ENCODE measurements at regions not wholly inside any gene's neighbourhood (a gene's known extent, or its start where the extent isn't known, plus 50 kb on each side); places are given as distances from the start of the nearest gene placed in this dataset.

DNA sequence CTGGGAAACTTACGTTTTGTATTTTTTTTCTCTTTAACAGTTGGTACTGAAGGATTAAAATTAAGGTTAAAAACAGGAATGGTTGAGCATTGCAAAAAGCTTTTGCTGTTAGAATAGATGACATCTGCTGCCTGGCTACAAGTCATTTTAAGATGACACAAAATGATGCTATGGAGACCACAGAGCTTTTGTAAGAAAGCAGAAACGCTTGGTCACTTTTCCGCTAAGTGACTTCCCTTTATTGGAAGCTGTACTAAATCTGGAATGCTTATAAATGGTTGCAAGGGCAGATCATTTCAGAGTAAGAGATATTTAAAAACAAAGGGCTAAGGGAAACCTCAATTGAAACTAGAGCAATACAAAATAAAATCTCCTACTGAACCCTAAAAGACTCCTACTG is 544.0 kb downstream of the STK39 start (continued):
- TF ChIP-seq JUN (IDR thresholded peaks at IDR 0.05; ENCODE audit: low read depth, low read length) (no peak), RBBP5 (IDR thresholded peaks at IDR 0.05; ENCODE audit: borderline replicate concordance, low read depth, low read length) (no peak), JUND (IDR thresholded peaks at IDR 0.05; ENCODE audit: low read length) (no peak), CEBPB (IDR thresholded peaks at IDR 0.05; ENCODE audit: low read depth, low read length) (no peak), POU5F1 (IDR thresholded peaks at IDR 0.05; ENCODE audit: low read depth, low read length) (no peak), SIX5 (IDR thresholded peaks at IDR 0.05; ENCODE audit: low read depth, low read length) (no peak), POLR2AphosphoS5 (IDR thresholded peaks at IDR 0.05; ENCODE audit: low read depth, low read length) (no peak)
